Thymus (tissue), 11 donors: ENCODE measurements at regions not wholly inside any gene's neighbourhood (a gene's known extent, or its start where the extent isn't known, plus 50 kb on each side); places are given as distances from the start of the nearest gene placed in this dataset.

ENCODE experiments used
- DNase-seq, 9 donors: peaks; one replicate each; pipeline ENCODE4 v3.0.0-alpha.2; 2013; ENCODE audit warnings: low spot score in 9 of 9, low read depth in 6 of 9, missing footprints in 1 of 9
- H3K27ac ChIP-seq, 2 donors: one replicate each; pipeline ENCODE4 v1.5.1; 2013; ENCODE audit warnings: control low read depth in 1 of 2, low read depth in 1 of 2, low read length in 1 of 2, mild to moderate bottlenecking in 1 of 2, moderate library complexity in 1 of 2
- H3K27me3 ChIP-seq, 2 donors: one replicate each; pipeline ENCODE4 v1.5.1; 2013; ENCODE audit warnings: low read length in 1 of 2; ENCODE audit not compliant: control insufficient read depth in 2 of 2, insufficient read depth in 1 of 2
- H3K36me3 ChIP-seq, 2 donors: one replicate each; pipeline ENCODE4 v1.5.1; 2013; ENCODE audit warnings: low read length in 1 of 2, mild to moderate bottlenecking in 1 of 2, moderate library complexity in 1 of 2; ENCODE audit not compliant: control insufficient read depth in 2 of 2, insufficient read depth in 2 of 2
- H3K4me1 ChIP-seq, 2 donors: one replicate each; pipeline ENCODE4 v1.5.1; 2013; ENCODE audit warnings: low read length in 2 of 2; ENCODE audit not compliant: control insufficient read depth in 2 of 2, insufficient read depth in 2 of 2
- H3K4me3 ChIP-seq, 2 donors: one replicate each; pipeline ENCODE4 v1.5.1; 2013; ENCODE audit warnings: low read length in 2 of 2, control low read depth in 1 of 2, mild to moderate bottlenecking in 1 of 2
- H3K9me3 ChIP-seq, 2 donors: one replicate each; pipeline ENCODE4 v1.5.1; 2013; ENCODE audit warnings: low read length in 1 of 2, mild to moderate bottlenecking in 1 of 2; ENCODE audit not compliant: control insufficient read depth in 2 of 2, insufficient read depth in 1 of 2
- WGBS: extraction: QIAGEN DNeasy Blood & Tissue Kit; methylation state at CpG from one replicate; pipeline ENCODE4 v1.1.7; 2013; 5-methylcytosine and 5-hydroxymethylcytosine counted together
- donor health status: healthy.

- H3K36me3 ChIP-seq, result no peaks in the 10 kb centered on the region
- no peaks in the 10 kb centered on the region for H3K4me1 ChIP-seq
- no peak overlapping the region for H3K4me3 ChIP-seq
- H3K27me3 ChIP-seq, result no peaks in the 10 kb centered on the region
- H3K9me3 ChIP-seq, result no peaks in the 10 kb centered on the region
- no peak overlapping the region for H3K27ac ChIP-seq
- DNase-seq, result no peak
Measured at GRCh38 chr11:80970037-80970436, 1529.2 kb upstream of the TENM4 start.

- no peak overlapping the region for H3K27ac ChIP-seq
- H3K36me3 ChIP-seq, result no peaks in the 10 kb centered on the region
- no peak for DNase-seq
- no peak overlapping the region for H3K4me3 ChIP-seq
- no peaks in the 10 kb centered on the region for H3K4me1 ChIP-seq
- WGBS, result 87% methylated on average over 5 of the region's 5 CpGs
- no peaks in the 10 kb centered on the region for H3K27me3 ChIP-seq
- no peaks in the 10 kb centered on the region for H3K9me3 ChIP-seq
Measured at GRCh38 chr11:80967649-80968048, 1526.8 kb upstream of the TENM4 start.

GRCh38 chr11:80960381-80961029 is 1519.7 kb upstream of the TENM4 start:
- H3K27ac ChIP-seq, result no peak overlapping the region
- no peaks in the 10 kb centered on the region for H3K9me3 ChIP-seq
- no peaks in the 10 kb centered on the region for H3K27me3 ChIP-seq
- no peaks in the 10 kb centered on the region for H3K4me1 ChIP-seq
- H3K4me3 ChIP-seq, result no peak overlapping the region
- no peak for DNase-seq
- H3K36me3 ChIP-seq, result no peaks in the 10 kb centered on the region
- 76% methylated on average over 2 of the region's 2 CpGs for whole genome bisulfite sequencing

GRCh38 chr11:80959751-80960150 is 1518.9 kb upstream of the TENM4 start:
- no peaks in the 10 kb centered on the region for H3K36me3 ChIP-seq
- DNase-seq, result no peak
- no peaks in the 10 kb centered on the region for H3K27me3 ChIP-seq
- H3K27ac ChIP-seq, result no peak overlapping the region
- no peaks in the 10 kb centered on the region for H3K4me1 ChIP-seq
- H3K4me3 ChIP-seq, result no peak overlapping the region
- H3K9me3 ChIP-seq, result no peaks in the 10 kb centered on the region
- WGBS, result 93% methylated on average over 2 of the region's 2 CpGs

- H3K9me3 ChIP-seq, result no peaks in the 10 kb centered on the region
- no peaks in the 10 kb centered on the region for H3K27me3 ChIP-seq
- no peaks in the 10 kb centered on the region for H3K36me3 ChIP-seq
- WGBS, result 95% methylated on average over 4 of the region's 4 CpGs
- no peak overlapping the region for H3K4me3 ChIP-seq
- H3K4me1 ChIP-seq, result no peaks in the 10 kb centered on the region
- H3K27ac ChIP-seq, result no peak overlapping the region
- DNase-seq, result no peak
Measured at GRCh38 chr11:80958987-80959386, 1518.2 kb upstream of the TENM4 start.

- no peaks in the 10 kb centered on the region for H3K4me1 ChIP-seq
- no peak for DNase-seq
- no peaks in the 10 kb centered on the region for H3K36me3 ChIP-seq
- whole genome bisulfite sequencing, result 79% methylated on average over 2 of the region's 2 CpGs
- H3K27ac ChIP-seq, result no peak overlapping the region
- no peaks in the 10 kb centered on the region for H3K9me3 ChIP-seq
- no peak overlapping the region for H3K4me3 ChIP-seq
- no peaks in the 10 kb centered on the region for H3K27me3 ChIP-seq
Measured at GRCh38 chr11:80958361-80958760, 1517.5 kb upstream of the TENM4 start.

GRCh38 chr11:80955588-80955987 is 1514.8 kb upstream of the TENM4 start:
- no peak for DNase-seq
- Histone ChIP-seq H3K9me3 (no peaks in the 10 kb centered on the region), H3K4me1 (no peaks in the 10 kb centered on the region), H3K36me3 (no peaks in the 10 kb centered on the region), H3K4me3 (no peak overlapping the region), H3K27me3 (no peaks in the 10 kb centered on the region), H3K27ac (no peak overlapping the region)
- 87% methylated on average over 7 of the region's 7 CpGs for WGBS

- H3K27ac ChIP-seq, result no peak overlapping the region
- no peak for DNase-seq
- 97% methylated on average over 2 of the region's 2 CpGs for WGBS
- H3K36me3 ChIP-seq, result no peaks in the 10 kb centered on the region
- no peaks in the 10 kb centered on the region for H3K9me3 ChIP-seq
- H3K27me3 ChIP-seq, result no peaks in the 10 kb centered on the region
- H3K4me3 ChIP-seq, result no peak overlapping the region
- H3K4me1 ChIP-seq, result no peaks in the 10 kb centered on the region
Measured at GRCh38 chr11:80948781-80949180, 1508.0 kb upstream of the TENM4 start.

- WGBS, result 81% methylated on average over 1 of the region's 1 CpG
- Histone ChIP-seq H3K4me3 (no peak overlapping the region), H3K27ac (no peak overlapping the region), H3K27me3 (no peaks in the 10 kb centered on the region), H3K9me3 (no peaks in the 10 kb centered on the region), H3K4me1 (no peaks in the 10 kb centered on the region), H3K36me3 (no peaks in the 10 kb centered on the region)
- no peak for DNase-seq
Measured at GRCh38 chr11:80944758-80945157, 1503.9 kb upstream of the TENM4 start.

- no peaks in the 10 kb centered on the region for H3K9me3 ChIP-seq
- DNase-seq, result no peak
- H3K4me3 ChIP-seq, result no peak overlapping the region
- H3K27me3 ChIP-seq, result no peaks in the 10 kb centered on the region
- no peak overlapping the region for H3K27ac ChIP-seq
- no peaks in the 10 kb centered on the region for H3K36me3 ChIP-seq
- no peaks in the 10 kb centered on the region for H3K4me1 ChIP-seq
Measured at GRCh38 chr11:80943226-80943625, 1502.4 kb upstream of the TENM4 start.
